Mesendoderm (in vitro differentiated cells): ENCODE measurements at regions not wholly inside any gene's neighbourhood (a gene's known extent, or its start where the extent isn't known, plus 50 kb on each side); places are given as distances from the start of the nearest gene placed in this dataset.

Source experiments
- DNase-seq: peaks from one replicate; pipeline ENCODE4 v3.0.0; 2013
- H2AK5ac ChIP-seq: 2 replicates; pipeline ENCODE4 v1.6.1; 2013; ENCODE audit warnings: low read length, inconsistent platforms
- H2BK120ac ChIP-seq: 2 replicates; pipeline ENCODE4 v1.6.1; 2013; ENCODE audit warnings: low read depth, mild to moderate bottlenecking, low read length, moderate library complexity, mixed read lengths
- H2BK15ac ChIP-seq: replicated peaks from 2 replicates; pipeline ENCODE4 v1.6.1; 2013; ENCODE audit warnings: low read depth, mild to moderate bottlenecking, moderate library complexity
- H2BK5ac ChIP-seq: 2 replicates; pipeline ENCODE4 v1.6.1; 2013; ENCODE audit warnings: low read length, inconsistent platforms
- H3K18ac ChIP-seq: 2 replicates; pipeline ENCODE4 v1.6.1; 2013; ENCODE audit warnings: mild to moderate bottlenecking, low read length, mixed read lengths
- H3K23ac ChIP-seq: one replicate; pipeline ENCODE4 v1.6.1; 2013; ENCODE audit warnings: low read length
- H3K27ac ChIP-seq: 2 replicates; pipeline ENCODE4 v1.5.1; 2013; ENCODE audit warnings: low read depth, mild to moderate bottlenecking, inconsistent platforms, low read length, moderate library complexity
- H3K27me3 ChIP-seq: 2 replicates; pipeline ENCODE4 v1.6.1; 2013; ENCODE audit warnings: low read length, control low read depth, mild to moderate bottlenecking, inconsistent platforms; ENCODE audit not compliant: insufficient read depth, poor library complexity
- H3K36me3 ChIP-seq: 2 replicates; pipeline ENCODE4 v1.6.1; 2013; ENCODE audit warnings: low read length, inconsistent platforms; ENCODE audit not compliant: control insufficient read depth, insufficient read depth
- H3K4ac ChIP-seq: one replicate; pipeline ENCODE4 v1.6.1; 2013; ENCODE audit warnings: low read depth, mild to moderate bottlenecking, low read length, moderate library complexity
- H3K4me1 ChIP-seq: 2 replicates; pipeline ENCODE4 v1.6.1; 2013; ENCODE audit warnings: low read depth, low read length, inconsistent platforms; ENCODE audit not compliant: control insufficient read depth
- H3K4me2 ChIP-seq: 2 replicates; pipeline ENCODE4 v1.6.1; 2013; ENCODE audit warnings: low read length
- H3K4me3 ChIP-seq: 2 replicates; pipeline ENCODE4 v1.5.1; 2013; ENCODE audit warnings: mild to moderate bottlenecking, low read length
- H3K56ac ChIP-seq: one replicate; pipeline ENCODE4 v1.6.1; 2013; ENCODE audit warnings: low read length
- H3K79me1 ChIP-seq: 2 replicates; pipeline ENCODE4 v1.6.1; 2013; ENCODE audit warnings: low read length, inconsistent platforms
- H3K79me2 ChIP-seq: 2 replicates; pipeline ENCODE4 v1.6.1; 2013; ENCODE audit warnings: mild to moderate bottlenecking, low read length; ENCODE audit not compliant: control insufficient read depth, insufficient read depth
- H3K9ac ChIP-seq: 2 replicates; pipeline ENCODE4 v1.6.1; 2013; ENCODE audit warnings: low read length, inconsistent platforms
- H4K5ac ChIP-seq: one replicate; pipeline ENCODE4 v1.6.1; 2013; ENCODE audit warnings: low read length
- H4K8ac ChIP-seq: one replicate; pipeline ENCODE4 v1.6.1; 2013; ENCODE audit warnings: low read depth, mild to moderate bottlenecking, control low read depth, low read length, moderate library complexity
- WGBS: extraction: QIAGEN DNeasy Blood & Tissue Kit; methylation state at CpG from one replicate; pipeline ENCODE4 v1.1.7; 2013; ENCODE audit warnings: low lambda C conversion rate, missing lambda C conversion rate; ENCODE audit not compliant: insufficient coverage; ENCODE audit errors: extremely low coverage; 5-methylcytosine and 5-hydroxymethylcytosine counted together

DNA sequence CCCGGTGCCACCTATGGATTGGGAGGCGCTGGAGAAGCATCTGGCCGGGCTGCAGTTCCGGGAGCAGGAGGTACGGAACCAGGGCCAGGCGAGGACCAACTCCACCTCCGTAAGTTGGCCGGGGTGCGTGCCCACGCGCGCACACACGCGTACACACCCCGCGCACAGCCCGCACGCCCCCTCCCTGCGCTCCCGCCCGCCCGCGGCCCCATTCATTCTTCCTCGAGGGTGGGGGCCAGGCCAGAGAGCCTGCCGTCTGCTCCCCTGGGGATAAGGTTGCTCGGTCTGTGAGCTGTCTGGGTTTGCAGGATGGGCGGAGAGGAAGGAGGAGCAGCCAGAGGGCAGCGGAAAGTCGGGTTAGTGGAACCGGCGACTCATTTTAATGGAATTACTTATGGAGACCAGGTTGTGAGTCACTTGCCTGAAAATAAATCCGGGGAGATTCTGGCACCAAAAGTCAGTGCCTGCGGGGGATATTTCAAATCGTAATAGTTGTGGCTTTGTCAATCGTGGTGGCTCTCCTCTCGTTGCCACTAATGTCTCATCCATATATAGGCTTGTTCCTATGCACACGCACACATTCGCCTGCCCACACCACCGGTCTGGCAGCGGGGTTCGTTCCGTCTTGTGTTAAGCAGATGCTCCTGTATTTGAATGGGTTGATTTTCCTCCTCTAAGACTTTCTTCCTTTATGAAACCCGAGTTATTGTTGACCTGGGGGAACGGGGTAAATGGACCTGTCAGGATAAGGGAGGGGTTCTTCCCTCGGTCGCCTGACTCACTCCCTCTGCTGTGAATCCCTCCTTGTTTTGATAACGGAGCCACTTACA is 223.4 kb upstream of the IL12A start:
- Histone ChIP-seq H3K23ac (no peak overlapping the region), H2AK5ac (no peak overlapping the region), H3K36me3 (no peaks in the 10 kb centered on the region), H2BK5ac (no peak overlapping the region), H3K4ac (peak overlapping the region; percentile 38), H3K4me1 (peaks cover 10% of the 10 kb centered on the region), H3K27ac (peak overlapping the region; percentile 85), H3K4me2 (peak overlapping the region; percentile 82), H2BK15ac (no peak overlapping the region), H3K18ac (peak overlapping the region; percentile 91), H4K8ac (no peak overlapping the region), H2BK120ac (no peak overlapping the region), H3K9ac (peak overlapping the region; percentile 83), H3K27me3 (no peaks in the 10 kb centered on the region), H3K79me1 (peaks cover 7% of the 10 kb centered on the region), H3K79me2 (peaks cover 25% of the 10 kb centered on the region), H3K4me3 (peak overlapping the region; percentile 75), H3K56ac (peak overlapping the region; percentile 93), H4K5ac (no peak overlapping the region)
- peak; percentile 92 for DNase-seq
- WGBS, result no CpG with 5 or more reads among the region's 47 CpGs

DNA sequence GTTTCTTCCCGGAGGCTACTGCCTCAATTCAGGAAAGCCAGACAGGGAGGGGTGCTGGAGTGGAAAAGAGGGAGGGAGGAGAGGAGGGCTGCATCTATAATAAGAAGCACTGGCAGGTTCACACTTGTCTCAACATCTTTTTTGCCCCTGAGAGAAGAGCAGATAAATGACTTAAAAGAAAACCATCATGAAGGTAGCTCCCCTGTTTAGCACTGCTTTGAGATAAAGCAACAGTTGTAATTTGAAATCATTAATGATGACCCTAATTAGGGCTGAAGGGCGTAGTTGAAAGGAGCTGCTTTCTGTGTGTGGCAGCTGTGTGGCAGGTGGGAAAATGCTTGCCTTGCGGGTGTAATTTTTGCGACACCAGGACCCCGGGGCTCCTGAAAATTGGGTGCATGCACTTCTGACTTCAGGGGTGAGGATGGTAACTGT is 222.8 kb upstream of the IL12A start:
- H3K18ac ChIP-seq, result no peak overlapping the region
- H3K4ac ChIP-seq, result no peak overlapping the region
- peaks cover 10% of the 10 kb centered on the region for H3K4me1 ChIP-seq
- WGBS, result no CpG with 5 or more reads among the region's 5 CpGs
- H3K4me2 ChIP-seq, result peak overlapping the region; percentile 82
- no peak overlapping the region for H3K4me3 ChIP-seq
- H3K9ac ChIP-seq, result peak overlapping the region; percentile 83
- DNase-seq, result peak; percentile 91
- peaks cover 7% of the 10 kb centered on the region for H3K79me1 ChIP-seq
- H2AK5ac ChIP-seq, result no peak overlapping the region
- no peak overlapping the region for H3K27ac ChIP-seq
- H3K36me3 ChIP-seq, result no peaks in the 10 kb centered on the region
- no peak overlapping the region for H2BK15ac ChIP-seq
- H4K8ac ChIP-seq, result no peak overlapping the region
- H2BK120ac ChIP-seq, result no peak overlapping the region
- H3K79me2 ChIP-seq, result peaks cover 25% of the 10 kb centered on the region
- H4K5ac ChIP-seq, result no peak overlapping the region
- no peaks in the 10 kb centered on the region for H3K27me3 ChIP-seq
- H3K23ac ChIP-seq, result no peak overlapping the region
- H3K56ac ChIP-seq, result peak overlapping the region; percentile 34
- no peak overlapping the region for H2BK5ac ChIP-seq

DNA sequence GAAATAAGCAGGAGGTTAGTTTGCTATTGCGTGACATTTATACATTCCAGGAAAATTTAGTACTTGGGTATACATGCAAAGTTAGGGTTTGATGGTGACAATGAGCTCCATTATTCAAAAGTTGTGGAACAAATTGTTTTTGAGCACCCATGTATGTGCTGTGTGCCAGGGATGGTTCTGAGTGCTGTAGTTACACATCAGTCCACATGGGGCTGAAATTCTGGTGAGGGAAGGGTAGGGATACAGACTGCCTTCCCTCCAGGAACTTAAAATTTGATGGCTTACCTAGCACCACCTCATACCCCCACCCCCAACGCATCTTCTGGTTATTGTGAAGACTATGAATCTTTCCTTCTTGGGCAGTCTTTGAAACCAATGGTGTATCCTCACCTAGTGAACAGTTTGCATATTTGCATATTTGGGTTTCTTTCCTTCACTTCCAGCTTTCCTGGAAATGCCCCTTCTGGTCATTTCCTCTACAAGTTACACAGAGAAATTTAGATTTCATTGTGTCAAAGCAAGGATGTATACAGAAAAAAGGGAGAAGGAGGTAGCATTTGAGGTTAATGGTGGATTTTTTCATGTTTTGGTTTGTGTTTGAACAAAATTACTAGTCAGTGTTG is 222.0 kb upstream of the IL12A start:
- Histone ChIP-seq H2BK15ac (no peak overlapping the region), H3K4ac (no peak overlapping the region), H3K9ac (no peak overlapping the region), H2BK5ac (no peak overlapping the region), H3K4me1 (peaks cover 10% of the 10 kb centered on the region), H3K79me2 (peaks cover 25% of the 10 kb centered on the region), H3K18ac (no peak overlapping the region), H2AK5ac (no peak overlapping the region), H4K5ac (no peak overlapping the region), H3K4me2 (no peak overlapping the region), H2BK120ac (no peak overlapping the region), H3K27ac (no peak overlapping the region), H4K8ac (no peak overlapping the region), H3K23ac (no peak overlapping the region), H3K56ac (no peak overlapping the region), H3K79me1 (peaks cover 7% of the 10 kb centered on the region), H3K27me3 (no peaks in the 10 kb centered on the region), H3K4me3 (no peak overlapping the region), H3K36me3 (no peaks in the 10 kb centered on the region)
- WGBS, result no CpG with 5 or more reads among the region's 2 CpGs
- peak; percentile 71 for DNase-seq

DNA sequence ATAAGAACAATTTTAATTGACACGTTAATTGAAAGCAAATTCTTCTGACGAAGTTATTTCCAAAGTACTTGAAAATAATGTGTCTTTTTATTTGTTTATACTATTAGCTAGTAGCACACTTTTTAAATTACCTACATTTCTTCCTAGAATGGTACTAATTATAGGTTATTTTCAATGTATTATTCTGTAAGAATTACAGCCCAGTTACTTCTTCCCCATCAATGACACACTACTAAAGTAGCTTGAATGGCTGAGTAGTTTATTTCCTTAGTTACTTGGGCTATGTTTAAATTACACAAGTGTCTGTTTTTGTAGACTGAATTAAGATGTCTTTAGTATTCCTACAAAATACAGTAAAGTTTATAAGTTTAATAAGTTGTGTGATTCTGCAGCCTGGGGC is 217.6 kb upstream of the IL12A start:
- no peak overlapping the region for H3K4ac ChIP-seq
- peaks cover 23% of the 10 kb centered on the region for H3K79me2 ChIP-seq
- H3K4me3 ChIP-seq, result no peak overlapping the region
- no peak for DNase-seq
- H3K4me2 ChIP-seq, result no peak overlapping the region
- no peak overlapping the region for H2BK5ac ChIP-seq
- H4K5ac ChIP-seq, result no peak overlapping the region
- H3K27ac ChIP-seq, result no peak overlapping the region
- H2BK120ac ChIP-seq, result no peak overlapping the region
- H3K27me3 ChIP-seq, result no peaks in the 10 kb centered on the region
- H2BK15ac ChIP-seq, result no peak overlapping the region
- no peak overlapping the region for H3K23ac ChIP-seq
- peaks cover 6% of the 10 kb centered on the region for H3K79me1 ChIP-seq
- no peak overlapping the region for H4K8ac ChIP-seq
- H3K18ac ChIP-seq, result no peak overlapping the region
- no peak overlapping the region for H3K56ac ChIP-seq
- WGBS, result no CpG with 5 or more reads among the region's 2 CpGs
- H3K4me1 ChIP-seq, result peaks cover 6% of the 10 kb centered on the region
- H3K9ac ChIP-seq, result no peak overlapping the region
- no peaks in the 10 kb centered on the region for H3K36me3 ChIP-seq
- no peak overlapping the region for H2AK5ac ChIP-seq

DNA sequence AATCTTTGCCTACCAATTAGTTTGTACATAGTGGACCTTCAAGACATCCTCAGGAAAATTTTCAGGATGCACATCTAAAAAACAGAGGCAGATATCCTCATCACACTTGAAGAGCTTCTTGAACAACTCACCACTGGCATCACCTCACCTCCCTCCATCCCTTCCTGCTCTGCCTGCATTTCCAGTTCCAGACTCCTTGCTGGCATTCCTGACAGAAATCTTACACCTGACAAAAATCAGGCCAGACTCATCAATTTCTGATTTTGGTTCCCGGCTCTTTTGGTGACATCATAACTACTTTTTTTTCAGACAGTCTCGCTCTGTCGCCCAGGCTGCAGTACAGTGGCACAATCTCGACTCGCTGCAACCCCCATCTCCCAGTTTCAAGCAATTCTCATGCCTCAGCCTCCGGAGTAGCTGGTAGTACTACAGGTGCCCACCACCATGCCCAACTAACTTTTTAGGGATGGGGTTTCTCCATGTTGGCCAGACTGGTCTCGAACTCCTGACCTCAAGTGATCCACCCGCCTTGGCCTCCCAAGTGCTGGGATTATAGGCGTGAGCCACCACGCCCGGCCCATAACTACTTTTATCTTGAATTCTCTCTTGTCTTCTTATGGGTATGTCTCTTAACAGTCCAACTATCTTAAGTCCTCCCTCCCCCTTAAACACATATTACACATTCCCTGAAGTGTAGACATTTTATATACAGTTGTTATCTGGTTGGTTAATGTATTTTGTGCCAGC is 216.6 kb upstream of the IL12A start:
- no peak overlapping the region for H3K18ac ChIP-seq
- WGBS, result no CpG with 5 or more reads among the region's 11 CpGs
- H4K8ac ChIP-seq, result no peak overlapping the region
- no peak for DNase-seq
- no peak overlapping the region for H2AK5ac ChIP-seq
- no peak overlapping the region for H3K23ac ChIP-seq
- H3K27me3 ChIP-seq, result no peaks in the 10 kb centered on the region
- no peak overlapping the region for H3K4me3 ChIP-seq
- no peak overlapping the region for H3K4ac ChIP-seq
- H3K9ac ChIP-seq, result no peak overlapping the region
- no peak overlapping the region for H3K56ac ChIP-seq
- H2BK15ac ChIP-seq, result no peak overlapping the region
- no peak overlapping the region for H4K5ac ChIP-seq
- H2BK120ac ChIP-seq, result no peak overlapping the region
- peaks cover 15% of the 10 kb centered on the region for H3K79me2 ChIP-seq
- H3K36me3 ChIP-seq, result no peaks in the 10 kb centered on the region
- no peak overlapping the region for H3K27ac ChIP-seq
- H2BK5ac ChIP-seq, result no peak overlapping the region
- peaks cover 1% of the 10 kb centered on the region for H3K79me1 ChIP-seq
- H3K4me1 ChIP-seq, result peaks cover 3% of the 10 kb centered on the region
- H3K4me2 ChIP-seq, result no peak overlapping the region
